Erythroblast (primary cell): ENCODE measurements at regions not wholly inside any gene's neighbourhood (a gene's known extent, or its start where the extent isn't known, plus 50 kb on each side); places are given as distances from the start of the nearest gene placed in this dataset.

Source experiments
- GATA1 ChIP-seq: IDR thresholded peaks from 2 replicates; pipeline ENCODE4 v1.6.1; 2011; ENCODE audit warnings: low read depth, mild to moderate bottlenecking, control low read depth, low read length, moderate library complexity
- POLR2A ChIP-seq: IDR thresholded peaks from 2 replicates; pipeline ENCODE4 v1.6.1; 2011; ENCODE audit warnings: mild to moderate bottlenecking, low read length

GRCh38 chr7:70890147-70890969, 241.6 kb upstream of the GALNT17 start:
- TF ChIP-seq POLR2A (no peak), GATA1 (no peak)
